OCI-LY1 (cell line): ENCODE measurements at regions not wholly inside any gene's neighbourhood (a gene's known extent, or its start where the extent isn't known, plus 50 kb on each side); places are given as distances from the start of the nearest gene placed in this dataset.

Experiments used
- H2AFZ ChIP-seq: fragments of 200-600 bp; sonication (generic), shearing (Covaris generic); 2 replicates; pipeline ENCODE4 v1.6.0; 2014; ENCODE audit warnings: antibody characterized with exemption, mild to moderate bottlenecking, low read length
- H3F3A ChIP-seq: fragments of 200-600 bp; sonication (generic), shearing (Covaris generic); 2 replicates; pipeline ENCODE4 v1.6.0; 2014; ENCODE audit warnings: mild to moderate bottlenecking, antibody characterized with exemption, low read length, moderate library complexity; ENCODE audit not compliant: insufficient read depth
- H3K27ac ChIP-seq: fragments of 200-600 bp; sonication (generic); 2 replicates; pipeline ENCODE4 v1.5.1; 2014; ENCODE audit warnings: low read length, mixed run types, mild to moderate bottlenecking, low read depth; ENCODE audit not compliant: poor library complexity, severe bottlenecking
- H3K27me3 ChIP-seq: fragments of 200-600 bp; sonication (generic); 2 replicates; pipeline ENCODE4 v1.6.0; 2014; ENCODE audit warnings: antibody characterized with exemption, mild to moderate bottlenecking, low read length, moderate library complexity; ENCODE audit not compliant: insufficient read depth
- H3K36me3 ChIP-seq: fragments of 200-600 bp; sonication (generic); 2 replicates; pipeline ENCODE4 v1.6.1; 2014; ENCODE audit warnings: mild to moderate bottlenecking, antibody characterized with exemption, low read length, moderate library complexity, mixed read lengths; ENCODE audit not compliant: insufficient read depth
- H3K4me1 ChIP-seq: fragments of 200-600 bp; sonication (generic); 2 replicates; pipeline ENCODE4 v1.5.1; 2014; ENCODE audit warnings: mild to moderate bottlenecking, low read length, moderate library complexity; ENCODE audit not compliant: insufficient read depth, severe bottlenecking
- H3K4me2 ChIP-seq: fragments of 200-600 bp; sonication (generic), shearing (Covaris generic); 2 replicates; pipeline ENCODE4 v1.6.1; 2014; ENCODE audit warnings: low read length
- H3K4me3 ChIP-seq: fragments of 200-600 bp; sonication (generic); 2 replicates; pipeline ENCODE4 v1.5.1; 2014; ENCODE audit warnings: low read length, low read depth, mild to moderate bottlenecking, mixed read lengths; ENCODE audit not compliant: poor library complexity, severe bottlenecking
- H3K79me2 ChIP-seq: fragments of 200-600 bp; shearing (Covaris generic); 2 replicates; pipeline ENCODE4 v1.6.1; 2016; ENCODE audit warnings: mixed run types, low read length, mixed read lengths; ENCODE audit not compliant: insufficient read depth
- H3K9ac ChIP-seq: fragments of 200-600 bp; sonication (generic), shearing (Covaris generic); 2 replicates; pipeline ENCODE4 v1.6.1; 2014; ENCODE audit warnings: mild to moderate bottlenecking, low read length, mixed read lengths
- H3K9me2 ChIP-seq: fragments of 200-600 bp; sonication (generic), shearing (Covaris generic); 2 replicates; pipeline ENCODE4 v1.6.1; 2014; ENCODE audit warnings: low read depth, mild to moderate bottlenecking, low read length, mixed read lengths
- H3K9me3 ChIP-seq: fragments of 200-600 bp; shearing (Covaris generic); 2 replicates; pipeline ENCODE4 v1.6.1; 2014; ENCODE audit warnings: low read length, mixed read lengths
- H4K20me1 ChIP-seq: fragments of 200-600 bp; sonication (generic), shearing (Covaris generic); 2 replicates; pipeline ENCODE4 v1.6.0; 2016; ENCODE audit warnings: mild to moderate bottlenecking, low read length; ENCODE audit not compliant: insufficient read depth
- CTCF ChIP-seq: fragments of 200-600 bp; sonication (generic), shearing (Covaris generic); IDR thresholded peaks from 2 replicates; pipeline ENCODE4 v1.5.1; 2017; ENCODE audit warnings: mild to moderate bottlenecking, antibody characterized with exemption, low read length, moderate library complexity, mixed read lengths
- EZH2 ChIP-seq: fragments of 200-600 bp; sonication (generic), shearing (Covaris generic); IDR thresholded peaks from 2 replicates; pipeline ENCODE4 v1.8.0; 2017; ENCODE audit warnings: borderline replicate concordance, mixed run types, mild to moderate bottlenecking, antibody characterized with exemption, low read length, moderate library complexity, mixed read lengths

GRCh38 chr6:163893609-163894189 lies 479.2 kb downstream of the QKI start:
- Histone ChIP-seq H3K4me3 (no peak overlapping the region), H3K27ac (no peak overlapping the region), H3F3A (no peaks in the 10 kb centered on the region), H3K36me3 (no peaks in the 10 kb centered on the region; the same call in 1 of the 2 replicates), H3K9ac (no peak overlapping the region), H2AFZ (no peak overlapping the region), H3K27me3 (no peaks in the 10 kb centered on the region), H3K4me1 (no peaks in the 10 kb centered on the region), H3K9me2 (no peaks in the 10 kb centered on the region), H3K4me2 (no peak overlapping the region), H3K79me2 (no peaks in the 10 kb centered on the region), H4K20me1 (no peaks in the 10 kb centered on the region), H3K9me3 (no peaks in the 10 kb centered on the region)
- TF ChIP-seq EZH2 (no peak), CTCF (no peak)

- H3K36me3 ChIP-seq = no peaks in the 10 kb centered on the region; the same call in 1 of the 2 replicates
- H3K27ac ChIP-seq = no peak overlapping the region
- no peak overlapping the region for H3K4me2 ChIP-seq
- no peaks in the 10 kb centered on the region for H3K79me2 ChIP-seq
- no peaks in the 10 kb centered on the region for H3K9me2 ChIP-seq
- no peaks in the 10 kb centered on the region for H4K20me1 ChIP-seq
- no peak for TF ChIP-seq EZH2
- TF ChIP-seq CTCF = no peak
- peaks cover 4% of the 10 kb centered on the region; the same call in 1 of the 2 replicates for H3K9me3 ChIP-seq
- no peak overlapping the region for H3K9ac ChIP-seq
- H2AFZ ChIP-seq = no peak overlapping the region
- H3F3A ChIP-seq = no peaks in the 10 kb centered on the region
- H3K4me3 ChIP-seq = no peak overlapping the region
- no peaks in the 10 kb centered on the region for H3K4me1 ChIP-seq
- H3K27me3 ChIP-seq = no peaks in the 10 kb centered on the region
Measured at GRCh38 chr6:163892824-163893561, 478.5 kb downstream of the QKI start.

- H4K20me1 ChIP-seq = no peaks in the 10 kb centered on the region
- H3K4me2 ChIP-seq = no peak overlapping the region
- H3K79me2 ChIP-seq = no peaks in the 10 kb centered on the region
- no peaks in the 10 kb centered on the region for H3K9me2 ChIP-seq
- peaks cover 4% of the 10 kb centered on the region; the same call in 1 of the 2 replicates for H3K9me3 ChIP-seq
- no peaks in the 10 kb centered on the region for H3F3A ChIP-seq
- H3K9ac ChIP-seq = no peak overlapping the region
- no peak overlapping the region for H3K4me3 ChIP-seq
- H3K36me3 ChIP-seq = no peaks in the 10 kb centered on the region; the same call in 1 of the 2 replicates
- H3K27ac ChIP-seq = no peak overlapping the region
- H2AFZ ChIP-seq = no peak overlapping the region
- H3K27me3 ChIP-seq = no peaks in the 10 kb centered on the region
- no peak for TF ChIP-seq EZH2
- TF ChIP-seq CTCF = no peak
- no peaks in the 10 kb centered on the region for H3K4me1 ChIP-seq
Measured at GRCh38 chr6:163889904-163890514, 475.5 kb downstream of the QKI start.
